Type B pancreatic cell (in vitro differentiated cells): ENCODE measurements at regions not wholly inside any gene's neighbourhood (a gene's known extent, or its start where the extent isn't known, plus 50 kb on each side); places are given as distances from the start of the nearest gene placed in this dataset.

Source experiments
- DNase-seq: peaks from one replicate; pipeline ENCODE4 v3.0.0; 2021; ENCODE audit warnings: mixed read lengths; ENCODE audit not compliant: unreplicated experiment; ENCODE audit errors: extremely low spot score
- H3K27ac Mint-ChIP-seq: 2 replicates; pipeline ENCODE4 v1.8.0; 2021; ENCODE audit warnings: mild to moderate bottlenecking, mixed read lengths
- H3K27me3 Mint-ChIP-seq: 2 replicates; pipeline ENCODE4 v1.8.0; 2021; ENCODE audit warnings: mixed read lengths
- H3K36me3 Mint-ChIP-seq: 2 replicates; pipeline ENCODE4 v1.8.0; 2021; ENCODE audit warnings: mixed read lengths
- H3K4me1 Mint-ChIP-seq: one replicate; pipeline ENCODE4 v1.8.0; 2021; ENCODE audit warnings: mixed read lengths; ENCODE audit not compliant: unreplicated experiment
- H3K4me3 Mint-ChIP-seq: 2 replicates; pipeline ENCODE4 v1.8.0; 2021; ENCODE audit warnings: mild to moderate bottlenecking, mixed read lengths
- H3K9me3 Mint-ChIP-seq: 2 replicates; pipeline ENCODE4 v1.8.0; 2021; ENCODE audit warnings: mixed read lengths
- CTCF ChIP-seq: fragments of 200-600 bp; sonication (generic); conservative IDR thresholded peaks from 2 replicates; pipeline ENCODE4 v1.5.0; 2021; ENCODE audit warnings: antibody characterized with exemption, mild to moderate bottlenecking

- H3K36me3 Mint-ChIP-seq, result no peaks in the 10 kb centered on the region
- no peak overlapping the region for H3K27ac Mint-ChIP-seq
- no peaks in the 10 kb centered on the region for H3K9me3 Mint-ChIP-seq
- peaks cover 5% of the 10 kb centered on the region for H3K4me1 Mint-ChIP-seq
- no peak for TF ChIP-seq CTCF
- peaks cover 4% of the 10 kb centered on the region for H3K27me3 Mint-ChIP-seq
- H3K4me3 Mint-ChIP-seq, result no peak overlapping the region
- no peak for DNase-seq
These were observed 188.7 kb downstream of the HS3ST3A1 start for GRCh38 chr17:13413001-13413400.

GRCh38 chr17:13410874-13411273 lies 190.9 kb downstream of the HS3ST3A1 start:
- H3K27me3 Mint-ChIP-seq, result no peaks in the 10 kb centered on the region
- TF ChIP-seq CTCF, result no peak
- no peak overlapping the region for H3K4me3 Mint-ChIP-seq
- DNase-seq, result no peak
- peaks cover 5% of the 10 kb centered on the region for H3K4me1 Mint-ChIP-seq
- no peaks in the 10 kb centered on the region for H3K9me3 Mint-ChIP-seq
- H3K36me3 Mint-ChIP-seq, result no peaks in the 10 kb centered on the region
- H3K27ac Mint-ChIP-seq, result no peak overlapping the region

- DNase-seq, result no peak
- H3K4me3 Mint-ChIP-seq, result no peak overlapping the region
- peaks cover 5% of the 10 kb centered on the region for H3K4me1 Mint-ChIP-seq
- H3K27ac Mint-ChIP-seq, result no peak overlapping the region
- H3K36me3 Mint-ChIP-seq, result no peaks in the 10 kb centered on the region
- no peaks in the 10 kb centered on the region for H3K27me3 Mint-ChIP-seq
- no peaks in the 10 kb centered on the region for H3K9me3 Mint-ChIP-seq
- TF ChIP-seq CTCF, result no peak
These were observed 191.5 kb downstream of the HS3ST3A1 start for GRCh38 chr17:13410214-13410613.

- H3K4me3 Mint-ChIP-seq, result no peak overlapping the region
- no peaks in the 10 kb centered on the region for H3K36me3 Mint-ChIP-seq
- no peak for DNase-seq
- peaks cover 8% of the 10 kb centered on the region for H3K4me1 Mint-ChIP-seq
- no peaks in the 10 kb centered on the region for H3K27me3 Mint-ChIP-seq
- no peaks in the 10 kb centered on the region for H3K9me3 Mint-ChIP-seq
- H3K27ac Mint-ChIP-seq, result no peak overlapping the region
- no peak for TF ChIP-seq CTCF
These were observed 192.3 kb downstream of the HS3ST3A1 start for GRCh38 chr17:13409455-13409854.

- Mint-ChIP-seq H3K4me1 (peaks cover 12% of the 10 kb centered on the region), H3K36me3 (no peaks in the 10 kb centered on the region), H3K27ac (no peak overlapping the region), H3K9me3 (no peaks in the 10 kb centered on the region), H3K27me3 (no peaks in the 10 kb centered on the region), H3K4me3 (no peak overlapping the region)
- TF ChIP-seq CTCF, result no peak
- no peak for DNase-seq
These were observed 194.3 kb downstream of the HS3ST3A1 start for GRCh38 chr17:13407381-13407780.

GRCh38 chr17:13405807-13406206 lies 195.9 kb downstream of the HS3ST3A1 start:
- Mint-ChIP-seq H3K27ac (no peak overlapping the region), H3K9me3 (no peaks in the 10 kb centered on the region), H3K4me1 (peaks cover 9% of the 10 kb centered on the region), H3K36me3 (no peaks in the 10 kb centered on the region), H3K27me3 (no peaks in the 10 kb centered on the region), H3K4me3 (no peak overlapping the region)
- no peak for TF ChIP-seq CTCF
- no peak for DNase-seq
